ENCODE measurements at regions not wholly inside any gene's neighbourhood (a gene's known extent, or its start where the extent isn't known, plus 50 kb on each side); places are given as distances from the start of the nearest gene placed in this dataset.
"Not testable (repeated sequence)": the region's sequence is repeated elsewhere in the genome, so short reads cannot be mapped to it uniquely, and the experiment has no call there.

DNA sequence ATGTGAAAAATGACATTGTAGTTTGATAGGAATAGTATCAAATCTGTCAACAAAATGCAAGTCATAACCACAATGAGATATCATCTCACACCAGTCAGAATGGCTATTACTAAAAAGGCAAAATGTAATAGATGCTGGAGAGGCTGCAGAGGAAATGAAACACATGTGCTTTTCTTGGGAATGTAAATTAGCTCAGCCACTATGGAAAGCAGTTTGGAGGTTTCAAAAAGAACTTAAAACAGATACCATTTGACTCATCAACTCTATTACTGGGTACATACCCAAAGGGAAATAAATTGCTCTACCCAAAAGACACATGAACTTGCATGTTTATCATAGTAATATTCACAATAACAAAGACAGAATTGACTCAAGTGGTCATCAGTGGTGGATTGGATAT lies 572.6 kb downstream of the TRIB2 start (continued):
- TF ChIP-seq TOE1 (IDR thresholded peaks at IDR 0.05; ENCODE audit: borderline replicate concordance) (no peak), TOE1 (CRISPR knock-in tag; IDR thresholded peaks at IDR 0.05; ENCODE audit: borderline replicate concordance, low read depth) (no peak), ZNF124 (CRISPR knock-in tag; IDR thresholded peaks at IDR 0.05) (no peak), CSDE1 (IDR thresholded peaks at IDR 0.05) (no peak), NFATC3 (IDR thresholded peaks at IDR 0.05) (no peak), TCFL5 (CRISPR knock-in tag; conservative IDR thresholded peaks at IDR 0.05) (no peak)
- TF ChIP-seq, protein P1, sequence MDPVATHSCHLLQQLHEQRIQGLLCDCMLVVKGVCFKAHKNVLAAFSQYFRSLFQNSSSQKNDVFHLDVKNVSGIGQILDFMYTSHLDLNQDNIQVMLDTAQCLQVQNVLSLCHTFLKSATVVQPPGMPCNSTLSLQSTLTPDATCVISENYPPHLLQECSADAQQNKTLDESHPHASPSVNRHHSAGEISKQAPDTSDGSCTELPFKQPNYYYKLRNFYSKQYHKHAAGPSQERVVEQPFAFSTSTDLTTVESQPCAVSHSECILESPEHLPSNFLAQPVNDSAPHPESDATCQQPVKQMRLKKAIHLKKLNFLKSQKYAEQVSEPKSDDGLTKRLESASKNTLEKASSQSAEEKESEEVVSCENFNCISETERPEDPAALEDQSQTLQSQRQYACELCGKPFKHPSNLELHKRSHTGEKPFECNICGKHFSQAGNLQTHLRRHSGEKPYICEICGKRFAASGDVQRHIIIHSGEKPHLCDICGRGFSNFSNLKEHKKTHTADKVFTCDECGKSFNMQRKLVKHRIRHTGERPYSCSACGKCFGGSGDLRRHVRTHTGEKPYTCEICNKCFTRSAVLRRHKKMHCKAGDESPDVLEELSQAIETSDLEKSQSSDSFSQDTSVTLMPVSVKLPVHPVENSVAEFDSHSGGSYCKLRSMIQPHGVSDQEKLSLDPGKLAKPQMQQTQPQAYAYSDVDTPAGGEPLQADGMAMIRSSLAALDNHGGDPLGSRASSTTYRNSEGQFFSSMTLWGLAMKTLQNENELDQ (CRISPR knock-in tag; IDR thresholded peaks at IDR 0.05; ENCODE audit: borderline replicate concordance): no peak

DNA sequence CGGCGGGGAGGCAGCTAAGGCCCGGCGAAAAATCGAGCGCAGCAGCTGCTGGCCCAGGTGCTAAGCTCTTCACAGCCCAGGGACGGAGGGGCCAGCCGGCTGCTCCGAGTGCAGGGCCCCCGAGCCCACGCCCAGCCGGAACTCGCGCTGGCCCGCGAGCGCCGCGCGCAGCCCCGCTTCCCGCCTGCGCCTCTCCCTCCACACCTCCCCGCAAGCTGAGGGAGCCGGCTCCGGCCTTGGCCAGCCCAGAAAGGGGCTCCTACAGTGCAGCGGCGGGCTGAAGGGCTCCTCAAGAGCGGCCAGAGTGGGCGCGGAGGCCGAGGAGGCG lies 591.7 kb downstream of the TRIB2 start:
- FAIRE-seq; H3K27ac ChIP-seq (ENCODE audit: extremely low read depth, low read depth, low read length); POLR2A ChIA-PET; H3K9me3 ChIP-seq (replicated peaks; ENCODE audit: control insufficient read depth, insufficient read depth, low read depth, low read length); H3K4me1 ChIP-seq (replicated peaks in 1 of 2; ENCODE audit: control insufficient read depth in 2 of 2, insufficient read depth in 2 of 2, low read length in 2 of 2); BruUV-seq (replicated peaks); DNase-seq (ENCODE audit: extremely low read depth in 1 of 4, low spot score in 3 of 4); CTCF ChIA-PET (ENCODE audit: low intra/inter-chr PET ratio); ATAC-seq; H4K20me1 ChIP-seq (replicated peaks; ENCODE audit: control insufficient read depth, insufficient read depth, low read length); H3K4me2 ChIP-seq (ENCODE audit: insufficient read depth, low read length); H3K79me2 ChIP-seq (ENCODE audit: control insufficient read depth, insufficient read depth, low read length); H3K4me3 ChIP-seq; H2AFZ ChIP-seq (ENCODE audit: low read depth, low read length); H3K36me3 ChIP-seq (ENCODE audit: control insufficient read depth, insufficient read depth, low read length); intact Hi-C loops (cut with micrococcal nuclease); H3K27me3 ChIP-seq (ENCODE audit: control insufficient read depth in 2 of 2, insufficient read depth in 2 of 2, low read length in 2 of 2); in situ Hi-C loops (cut with MboI); H3K9me1 ChIP-seq (ENCODE audit: control insufficient read depth, insufficient read depth, low read length); H3K9ac ChIP-seq (ENCODE audit: insufficient read depth in 1 of 2, low read depth in 2 of 2, low read length in 2 of 2): not testable (repeated sequence)
- 3% methylated on average over 20 of the region's 33 CpGs for WGBS (ENCODE audit: insufficient coverage, low coverage, missing lambda C conversion rate)
